HG02588 (cell line): ENCODE measurements at regions not wholly inside any gene's neighbourhood (a gene's known extent, or its start where the extent isn't known, plus 50 kb on each side); places are given as distances from the start of the nearest gene placed in this dataset.
"Not testable (repeated sequence)": the region's sequence is repeated elsewhere in the genome, so short reads cannot be mapped to it uniquely, and the experiment has no call there.

Source experiments
- ATAC-seq: cut with Tn5 transposase; IDR thresholded peaks from one replicate; pipeline ENCODE4 v1.9.1; 2021; ENCODE audit warnings: mild to moderate bottlenecking, moderate library complexity; ENCODE audit not compliant: unreplicated experiment

GRCh38 chr2:192854031-192854430, 659.3 kb upstream of the TMEFF2 start:
- ATAC-seq: no peak

GRCh38 chr2:192828947-192829346, 634.2 kb upstream of the TMEFF2 start:
- no peak for ATAC-seq

DNA sequence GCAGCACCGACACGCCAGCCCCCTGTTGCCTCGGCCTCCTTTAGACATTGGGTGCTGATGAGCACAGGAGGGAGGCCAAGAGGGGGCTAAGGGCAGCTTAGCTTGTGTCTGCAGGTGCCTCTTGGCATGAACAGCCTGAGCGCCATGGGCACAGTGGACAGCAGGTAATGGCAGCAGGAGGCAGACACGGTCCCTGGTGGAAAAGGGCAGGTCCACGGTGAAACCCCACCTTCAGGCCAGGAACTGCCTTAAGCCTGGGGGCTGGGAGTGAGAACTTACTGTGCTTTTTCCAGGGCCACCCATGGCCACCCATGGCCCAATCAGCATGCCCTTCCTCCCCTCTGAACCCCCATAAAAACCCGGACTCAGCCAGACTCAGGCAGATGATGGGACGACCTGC, 633.4 kb upstream of the TMEFF2 start:
- ATAC-seq: no peak

DNA sequence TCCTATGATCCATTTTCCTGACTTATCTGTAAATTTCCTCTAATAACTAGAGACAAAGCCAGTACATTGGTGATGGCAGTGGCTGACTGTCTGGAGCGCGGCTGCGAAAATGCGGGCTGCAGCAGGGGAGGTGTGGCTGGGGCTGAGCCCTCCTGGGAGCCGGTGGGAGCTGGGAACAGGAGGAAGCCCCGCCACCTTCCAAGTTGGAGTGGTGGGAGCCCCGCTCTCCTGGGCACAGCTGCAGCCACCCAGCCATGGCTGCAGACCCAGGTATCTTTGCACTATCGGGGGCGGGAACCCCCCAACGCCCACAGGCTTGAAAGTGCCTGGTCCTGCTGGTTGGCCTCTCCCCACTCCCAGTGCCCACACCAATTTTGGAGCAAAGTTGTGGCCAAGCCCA, 633.0 kb upstream of the TMEFF2 start:
- no peak for ATAC-seq

DNA sequence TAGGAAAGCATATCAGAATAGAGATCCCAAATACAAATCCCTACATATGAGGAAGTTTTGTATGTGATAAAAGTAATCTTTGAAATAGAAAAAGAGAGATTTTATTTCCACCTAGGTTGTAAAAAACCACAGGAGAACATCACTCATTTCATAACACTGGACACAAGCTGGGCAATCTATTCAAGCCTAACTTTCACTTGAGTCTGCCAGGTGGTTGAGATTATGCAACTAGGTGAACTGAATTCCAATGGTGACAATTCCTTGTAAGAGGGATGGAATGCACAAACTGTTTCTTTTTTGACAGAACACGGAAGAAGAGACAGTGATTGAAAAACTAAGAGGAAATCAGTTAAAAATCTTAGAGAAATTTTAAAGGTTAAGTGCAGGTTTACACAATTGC, 619.6 kb upstream of the TMEFF2 start:
- no peak for ATAC-seq

- ATAC-seq: no peak
These were observed 618.6 kb upstream of the TMEFF2 start for GRCh38 chr2:192813341-192813740.

DNA sequence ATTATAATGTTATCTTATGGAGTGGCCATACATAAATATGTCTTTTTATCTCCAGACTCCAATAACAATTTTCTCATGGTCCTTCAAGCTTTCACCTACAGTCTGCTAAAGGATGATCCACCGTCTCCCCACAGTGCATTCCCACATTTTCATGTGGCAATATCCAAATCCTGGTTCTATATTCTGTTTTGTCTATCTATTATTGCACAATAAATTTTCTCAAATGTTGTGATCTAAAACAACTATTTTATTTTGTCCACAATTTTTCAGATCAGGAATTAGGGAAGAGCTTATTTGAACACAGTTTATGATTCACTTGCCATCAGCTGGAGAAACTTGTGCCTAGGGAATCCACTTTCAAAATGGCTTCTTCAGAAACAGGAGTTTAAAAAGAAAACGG, 614.4 kb upstream of the TMEFF2 start:
- no peak for ATAC-seq

GRCh38 chr2:192783643-192784042, 588.9 kb upstream of the TMEFF2 start:
- ATAC-seq: no peak

DNA sequence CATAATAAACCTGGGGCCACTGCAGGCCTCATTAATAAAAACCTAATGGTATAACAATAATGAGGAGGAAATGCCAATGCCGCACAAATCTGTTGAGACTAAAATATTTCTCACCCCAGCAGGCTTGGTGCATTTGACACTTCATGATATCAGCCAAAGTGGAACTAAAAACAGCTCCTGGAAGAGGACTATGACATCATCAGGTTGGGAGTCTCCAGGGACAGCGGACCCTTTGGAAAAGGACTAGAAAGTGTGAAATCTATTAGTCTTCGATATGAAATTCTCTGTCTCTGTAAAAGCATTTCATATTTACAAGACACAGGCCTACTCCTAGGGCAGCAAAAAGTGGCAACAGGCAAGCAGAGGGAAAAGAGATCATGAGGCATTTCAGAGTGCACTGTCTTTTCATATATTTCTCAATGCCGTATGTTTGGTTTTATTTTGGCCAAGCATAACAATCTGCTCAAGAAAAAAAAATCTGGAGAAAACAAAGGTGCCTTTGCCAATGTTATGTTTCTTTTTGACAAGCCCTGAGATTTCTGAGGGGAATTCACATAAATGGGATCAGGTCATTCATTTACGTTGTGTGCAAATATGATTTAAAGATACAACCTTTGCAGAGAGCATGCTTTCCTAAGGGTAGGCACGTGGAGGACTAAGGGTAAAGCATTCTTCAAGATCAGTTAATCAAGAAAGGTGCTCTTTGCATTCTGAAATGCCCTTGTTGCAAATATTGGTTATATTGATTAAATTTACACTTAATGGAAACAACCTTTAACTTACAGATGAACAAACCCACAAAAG, 580.9 kb upstream of the TMEFF2 start:
- ATAC-seq: no peak

DNA sequence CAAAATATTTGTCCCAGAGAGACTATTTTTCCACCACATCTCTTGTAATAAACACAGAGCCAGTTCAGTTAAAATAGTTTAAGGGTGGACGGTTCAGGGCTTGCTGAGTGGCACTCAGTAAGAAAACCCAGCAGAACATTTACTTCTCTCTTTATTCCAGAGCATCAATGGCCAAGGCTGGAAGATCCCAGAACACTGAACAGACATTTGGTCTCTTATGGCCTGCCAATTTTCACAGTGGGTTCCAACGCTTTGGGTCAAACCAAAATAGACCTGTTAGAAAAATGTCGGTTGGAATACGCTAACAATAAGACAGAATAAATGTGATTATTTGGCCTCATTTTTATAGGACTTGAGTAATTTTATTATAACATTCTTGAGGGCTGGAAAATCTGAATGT, 580.3 kb upstream of the TMEFF2 start:
- no peak for ATAC-seq

DNA sequence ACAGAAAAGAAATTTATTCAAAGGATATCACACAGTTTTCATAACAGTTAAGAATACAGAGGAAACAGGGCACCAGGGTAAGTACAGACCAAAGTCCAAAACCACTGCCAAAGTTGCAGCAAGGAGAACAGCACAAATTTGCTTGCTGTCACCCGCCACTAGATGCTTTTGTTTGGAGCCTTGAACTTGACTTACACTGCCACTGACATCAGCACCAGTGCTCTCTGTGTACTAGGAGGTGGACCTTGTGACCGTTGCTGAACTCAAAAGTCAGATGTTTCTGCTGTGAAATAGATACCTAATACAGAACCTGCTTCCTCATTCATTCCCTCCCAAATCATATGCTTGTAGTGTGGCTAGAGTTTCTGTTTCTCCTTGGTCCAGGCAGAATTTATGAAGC, 578.3 kb upstream of the TMEFF2 start:
- no peak for ATAC-seq

DNA sequence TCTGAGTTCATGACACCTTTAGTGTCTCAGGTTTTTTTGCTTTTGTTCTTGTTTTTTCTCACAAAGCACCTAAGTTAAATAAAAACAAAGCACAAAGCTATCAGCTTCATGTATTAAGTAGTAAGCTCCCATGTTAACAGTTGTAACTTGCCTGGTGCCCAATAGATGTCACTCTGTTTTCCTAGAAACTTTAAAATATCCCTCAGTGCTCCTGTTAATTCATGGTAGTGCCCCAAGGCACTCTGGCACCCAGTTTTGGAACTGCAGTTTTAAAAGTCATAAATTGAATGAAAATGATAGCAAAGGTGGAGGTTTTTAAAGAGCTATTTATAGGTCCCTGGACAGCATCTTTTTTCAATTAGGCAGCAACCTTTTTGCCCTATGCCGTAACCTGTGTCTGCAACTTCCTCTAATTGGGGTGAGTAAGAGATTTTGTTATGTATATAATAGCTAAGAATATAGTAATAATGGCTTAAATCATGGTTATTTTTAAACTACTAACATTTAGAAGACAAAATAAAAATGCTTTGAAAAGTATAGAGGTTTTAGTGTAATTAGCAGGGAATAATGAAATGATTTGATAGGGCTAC, 555.0 kb upstream of the TMEFF2 start:
- ATAC-seq: no peak

- ATAC-seq: no peak
These were observed 547.2 kb upstream of the TMEFF2 start for GRCh38 chr2:192741889-192742288.

- ATAC-seq: no peak
These were observed 540.7 kb upstream of the TMEFF2 start for GRCh38 chr2:192735447-192735846.

- no peak for ATAC-seq
These were observed 534.6 kb upstream of the TMEFF2 start for GRCh38 chr2:192729369-192729768.

DNA sequence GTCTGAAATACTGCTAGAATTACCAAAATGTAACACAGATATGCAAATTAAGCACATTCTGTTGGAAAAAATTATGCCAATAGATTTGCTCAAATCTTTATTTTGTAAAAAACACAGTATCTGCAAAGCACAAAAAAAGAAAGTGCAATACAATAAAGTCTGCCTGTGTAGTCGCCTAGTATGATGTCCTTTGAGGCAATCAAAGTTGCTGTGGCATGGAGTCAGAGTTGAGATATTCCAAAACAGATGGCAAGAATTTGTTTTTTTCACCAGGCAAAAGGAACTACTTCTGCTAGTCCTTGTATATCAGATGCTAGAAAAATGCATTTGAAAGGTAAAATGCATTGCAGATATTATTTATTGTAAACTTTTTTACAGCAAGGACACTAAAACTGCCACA, 531.3 kb upstream of the TMEFF2 start:
- ATAC-seq: no peak

DNA sequence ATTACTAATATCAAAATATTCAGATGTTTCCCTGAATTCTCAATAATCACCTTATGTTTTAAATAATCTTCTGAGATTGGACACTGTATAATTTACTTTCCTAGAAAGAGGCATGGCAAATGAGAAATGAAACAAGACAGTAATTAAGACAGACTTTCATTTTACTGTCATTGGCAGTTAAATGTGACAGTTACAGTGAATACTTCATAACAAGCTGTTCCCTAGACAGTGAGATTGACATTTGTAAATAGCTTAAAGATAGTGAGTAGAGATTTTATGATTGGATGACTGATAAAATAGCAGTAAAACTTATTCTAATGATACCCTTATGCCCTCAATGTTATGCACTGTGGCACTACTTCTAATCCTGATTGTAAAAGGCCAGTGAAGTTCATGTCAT, 524.9 kb upstream of the TMEFF2 start:
- no peak for ATAC-seq

DNA sequence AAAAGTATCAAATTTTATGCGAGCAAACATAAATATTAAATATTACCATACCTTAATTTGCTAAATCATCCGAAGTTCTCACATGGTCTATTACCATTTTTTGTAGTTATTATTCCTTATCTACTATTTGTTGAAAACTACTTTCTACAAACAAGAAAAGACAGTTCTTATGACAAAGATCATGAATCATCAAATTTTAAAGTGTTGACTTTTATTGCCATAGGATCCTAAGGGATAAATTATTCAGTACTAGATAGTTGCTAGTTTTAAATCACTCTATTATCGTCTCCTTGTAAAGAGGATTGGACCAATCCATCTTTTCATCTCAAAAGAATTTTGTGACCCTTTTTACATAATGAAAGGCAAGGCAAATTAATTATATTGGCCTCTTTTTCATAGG, 523.6 kb upstream of the TMEFF2 start:
- no peak for ATAC-seq

DNA sequence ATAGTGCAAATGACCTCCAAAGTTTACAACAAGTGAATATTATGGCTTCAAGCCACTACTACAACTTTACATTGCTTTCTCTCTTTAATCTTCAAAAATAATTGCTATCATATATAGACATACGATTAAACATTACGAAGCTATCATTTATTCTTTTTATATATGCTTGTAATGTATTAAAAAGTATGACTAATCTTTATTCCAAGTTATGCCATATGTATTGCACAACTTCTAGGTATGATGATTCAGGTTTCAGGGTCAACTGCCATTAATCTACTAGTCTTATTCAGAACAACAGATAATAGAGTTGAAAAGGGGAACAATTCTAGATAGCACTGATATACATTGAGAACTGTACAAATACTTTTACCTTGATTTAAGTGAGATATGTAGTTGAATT, 506.2 kb upstream of the TMEFF2 start:
- ATAC-seq: no peak

DNA sequence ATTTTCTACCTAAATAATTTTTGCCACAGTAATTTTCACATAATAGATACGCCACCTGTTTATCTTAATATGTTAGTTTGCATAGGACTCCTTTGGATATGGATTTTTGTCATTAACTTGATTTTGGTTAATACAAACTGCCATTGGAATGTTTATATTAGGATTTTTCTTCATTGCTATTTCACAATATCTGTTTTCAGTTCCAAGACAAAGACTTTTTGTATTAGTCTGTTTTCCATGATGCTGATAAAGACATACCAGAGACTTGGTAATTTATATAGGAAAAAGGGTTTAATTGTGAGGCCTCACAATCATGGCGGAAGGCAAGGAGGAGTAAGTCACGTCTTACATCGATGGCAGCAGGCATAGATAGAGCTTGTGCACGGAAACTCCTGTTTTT, 503.1 kb upstream of the TMEFF2 start:
- no peak for ATAC-seq

DNA sequence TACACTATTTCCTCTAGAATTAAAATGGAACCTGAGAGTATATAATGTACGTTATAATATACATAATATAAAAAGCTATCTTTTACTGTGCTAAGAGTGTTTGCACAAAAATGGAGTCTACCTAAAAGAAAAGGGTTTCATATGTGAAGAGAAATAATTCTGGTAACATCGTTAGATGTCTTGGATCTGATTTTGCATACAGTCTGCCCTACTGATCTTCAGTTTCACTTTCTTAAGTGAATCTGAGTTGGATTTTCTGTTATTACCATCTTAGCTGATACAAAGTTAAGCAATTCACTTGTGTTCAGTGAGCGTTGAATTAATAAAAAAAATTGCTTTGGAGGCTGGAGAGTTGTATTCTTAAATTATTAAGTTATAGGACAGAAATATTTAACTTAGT, 502.1 kb upstream of the TMEFF2 start:
- ATAC-seq: no peak

- ATAC-seq: no peak
These were observed 492.3 kb upstream of the TMEFF2 start for GRCh38 chr2:192687015-192687414.

GRCh38 chr2:192682511-192682910, 487.8 kb upstream of the TMEFF2 start:
- ATAC-seq: not testable (repeated sequence)
